ENCODE measurements at regions not wholly inside any gene's neighbourhood (a gene's known extent, or its start where the extent isn't known, plus 50 kb on each side); places are given as distances from the start of the nearest gene placed in this dataset.

GRCh38 chr2:49582946-49583345 is 428.6 kb upstream of the FSHR start:
- TF ChIP-seq POLR2A (IDR thresholded peaks at IDR 0.05) = no peak
- TF ChIP-seq, protein P1, sequence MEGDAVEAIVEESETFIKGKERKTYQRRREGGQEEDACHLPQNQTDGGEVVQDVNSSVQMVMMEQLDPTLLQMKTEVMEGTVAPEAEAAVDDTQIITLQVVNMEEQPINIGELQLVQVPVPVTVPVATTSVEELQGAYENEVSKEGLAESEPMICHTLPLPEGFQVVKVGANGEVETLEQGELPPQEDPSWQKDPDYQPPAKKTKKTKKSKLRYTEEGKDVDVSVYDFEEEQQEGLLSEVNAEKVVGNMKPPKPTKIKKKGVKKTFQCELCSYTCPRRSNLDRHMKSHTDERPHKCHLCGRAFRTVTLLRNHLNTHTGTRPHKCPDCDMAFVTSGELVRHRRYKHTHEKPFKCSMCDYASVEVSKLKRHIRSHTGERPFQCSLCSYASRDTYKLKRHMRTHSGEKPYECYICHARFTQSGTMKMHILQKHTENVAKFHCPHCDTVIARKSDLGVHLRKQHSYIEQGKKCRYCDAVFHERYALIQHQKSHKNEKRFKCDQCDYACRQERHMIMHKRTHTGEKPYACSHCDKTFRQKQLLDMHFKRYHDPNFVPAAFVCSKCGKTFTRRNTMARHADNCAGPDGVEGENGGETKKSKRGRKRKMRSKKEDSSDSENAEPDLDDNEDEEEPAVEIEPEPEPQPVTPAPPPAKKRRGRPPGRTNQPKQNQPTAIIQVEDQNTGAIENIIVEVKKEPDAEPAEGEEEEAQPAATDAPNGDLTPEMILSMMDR (IDR thresholded peaks at IDR 0.05) = no peak
